RWPE1 (cell line): ENCODE measurements at regions not wholly inside any gene's neighbourhood (a gene's known extent, or its start where the extent isn't known, plus 50 kb on each side); places are given as distances from the start of the nearest gene placed in this dataset.

Experiments
- CTCF ChIA-PET: fragments of 350-600 bp; sonication (Branson Sonifier 250); formaldehyde crosslinking; extraction: SDS; loops from one replicate; lab custom pipeline; 2021; lab: Yijun Ruan, JAX
- POLR2A ChIA-PET: fragments of 400-600 bp; formaldehyde crosslinking; extraction: SDS; loops from one replicate; lab custom pipeline; 2020; ENCODE audit warnings: antibody characterized with exemption; ENCODE audit not compliant: low non-redundant PET; lab: Yijun Ruan, JAX
- DNase-seq: peaks from one replicate; pipeline ENCODE4 v3.0.0; 2012; ENCODE audit warnings: low spot score
- H3K27ac ChIP-seq: fragments of 450-650 bp; 2 replicates; pipeline ENCODE4 v1.5.1; 2017
- CTCF ChIP-seq: fragments of 450-650 bp; conservative IDR thresholded peaks from 2 replicates; pipeline ENCODE4 v1.5.1; 2017; ENCODE audit warnings: low read depth, mild to moderate bottlenecking

- no peak for TF ChIP-seq CTCF
- H3K27ac ChIP-seq, result no peak overlapping the region
- DNase-seq, result no peak
- ChIA-PET CTCF (interaction anchor here (0.7 kb wide), 1 partner anchor 513 kb away, joined by 9 read pairs; no protein-coding TSS in a partner anchor), POLR2A (interaction anchor here (0.5 kb wide), 1 partner anchor 70 kb away, joined by 8 read pairs; no protein-coding TSS in a partner anchor)
These were observed 75.2 kb downstream of the ZNF608 start for GRCh38 chr5:124671193-124671592.

GRCh38 chr5:124670722-124671184 is 75.7 kb downstream of the ZNF608 start:
- TF ChIP-seq CTCF, result no peak
- DNase-seq, result no peak
- no peak overlapping the region for H3K27ac ChIP-seq
- CTCF ChIA-PET, result no interaction called here
- POLR2A ChIA-PET, result interaction anchor here (0.5 kb wide), 1 partner anchor 70 kb away, joined by 8 read pairs; no protein-coding TSS in a partner anchor

GRCh38 chr5:124669956-124670721 is 76.3 kb downstream of the ZNF608 start:
- no peak overlapping the region for H3K27ac ChIP-seq
- CTCF ChIA-PET, result interaction anchor here (0.6 to 0.7 kb wide), 2 partner anchors 19 to 28 kb away, joined by 3 read pairs; no protein-coding TSS in a partner anchor
- POLR2A ChIA-PET, result interaction anchor here (0.5 kb wide), 1 partner anchor 71 kb away, joined by 8 read pairs; no protein-coding TSS in a partner anchor
- DNase-seq, result no peak
- TF ChIP-seq CTCF, result no peak

GRCh38 chr5:124669300-124669648 is 77.2 kb downstream of the ZNF608 start:
- TF ChIP-seq CTCF, result no peak
- H3K27ac ChIP-seq, result no peak overlapping the region
- no peak for DNase-seq
- CTCF ChIA-PET, result interaction anchor here (0.6 to 0.7 kb wide), 2 partner anchors 19 to 27 kb away, joined by 3 read pairs; no protein-coding TSS in a partner anchor
- POLR2A ChIA-PET, result interaction anchor here (0.6 kb wide), 1 partner anchor 78 kb away, joined by 3 read pairs; no protein-coding TSS in a partner anchor

GRCh38 chr5:124668353-124669299 is 77.8 kb downstream of the ZNF608 start:
- no peak for TF ChIP-seq CTCF
- ChIA-PET POLR2A (interaction anchor here (0.6 kb wide), 1 partner anchor 77 kb away, joined by 3 read pairs; no protein-coding TSS in a partner anchor), CTCF (no interaction called here)
- H3K27ac ChIP-seq, result no peak overlapping the region
- no peak for DNase-seq

- H3K27ac ChIP-seq, result no peak overlapping the region
- no peak for DNase-seq
- POLR2A ChIA-PET, result no interaction called here
- TF ChIP-seq CTCF, result no peak
- CTCF ChIA-PET, result no interaction called here
These were observed 80.8 kb downstream of the ZNF608 start for GRCh38 chr5:124665625-124666024.
